Neural crest cell (in vitro differentiated cells): ENCODE measurements at regions not wholly inside any gene's neighbourhood (a gene's known extent, or its start where the extent isn't known, plus 50 kb on each side); places are given as distances from the start of the nearest gene placed in this dataset.

Experiments
- DNase-seq: peaks from one replicate; pipeline ENCODE4 v3.0.0; 2021; ENCODE audit warnings: low read depth, mixed read lengths, low spot score
- H3K27ac Mint-ChIP-seq: one replicate; pipeline ENCODE4 v1.8.0; 2021; ENCODE audit warnings: mild to moderate bottlenecking, mixed read lengths; ENCODE audit not compliant: unreplicated experiment
- H3K27me3 Mint-ChIP-seq: 2 replicates; pipeline ENCODE4 v1.8.0; 2021; ENCODE audit warnings: low read depth, mild to moderate bottlenecking, mixed read lengths
- H3K36me3 Mint-ChIP-seq: 2 replicates; pipeline ENCODE4 v1.8.0; 2021; ENCODE audit warnings: low read depth, mild to moderate bottlenecking, mixed read lengths
- H3K4me1 Mint-ChIP-seq: 2 replicates; pipeline ENCODE4 v1.8.0; 2021; ENCODE audit warnings: mixed read lengths
- H3K4me3 Mint-ChIP-seq: one replicate; pipeline ENCODE4 v1.8.0; 2021; ENCODE audit warnings: mild to moderate bottlenecking, mixed read lengths
- H3K9me3 Mint-ChIP-seq: 2 replicates; pipeline ENCODE4 v1.8.0; 2021; ENCODE audit warnings: mixed read lengths
- TF ChIP-seq, protein P1 (sequence below): fragments of 200-600 bp; sonication (generic); conservative IDR thresholded peaks from 2 replicates; pipeline ENCODE4 v1.5.0; 2021; ENCODE audit warnings: antibody characterized with exemption, mild to moderate bottlenecking

DNA sequence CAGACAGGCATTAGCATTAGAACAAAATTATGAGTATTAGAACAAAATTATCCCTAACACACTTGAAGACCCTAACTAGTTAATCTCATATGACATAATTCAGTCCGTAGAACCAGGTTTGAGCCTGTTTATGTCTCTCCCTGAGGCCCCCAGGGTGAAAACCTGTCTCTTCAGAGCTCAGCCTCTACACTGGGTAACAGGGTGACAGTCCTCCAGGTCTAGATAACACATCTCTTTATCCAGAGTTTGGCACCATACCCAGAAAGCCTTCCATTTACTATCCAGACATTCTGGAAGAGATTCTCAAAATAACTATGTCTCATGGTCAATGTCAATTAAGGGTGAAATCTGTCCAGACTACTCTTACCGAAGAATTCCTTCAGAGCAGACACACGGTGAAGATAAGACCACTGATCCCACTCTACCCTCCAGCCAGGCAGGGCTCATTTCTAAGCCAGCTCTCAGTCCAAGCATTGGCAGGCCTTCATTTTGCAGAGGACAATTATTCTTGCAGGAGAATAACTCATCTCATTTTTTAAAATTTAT, 1195.3 kb downstream of the EFNB2 start:
- H3K4me3 Mint-ChIP-seq, result no peak overlapping the region
- H3K4me1 Mint-ChIP-seq, result no peaks in the 10 kb centered on the region
- no peak overlapping the region for H3K27ac Mint-ChIP-seq
- H3K36me3 Mint-ChIP-seq, result peaks cover 2% of the 10 kb centered on the region
- TF ChIP-seq, protein P1, sequence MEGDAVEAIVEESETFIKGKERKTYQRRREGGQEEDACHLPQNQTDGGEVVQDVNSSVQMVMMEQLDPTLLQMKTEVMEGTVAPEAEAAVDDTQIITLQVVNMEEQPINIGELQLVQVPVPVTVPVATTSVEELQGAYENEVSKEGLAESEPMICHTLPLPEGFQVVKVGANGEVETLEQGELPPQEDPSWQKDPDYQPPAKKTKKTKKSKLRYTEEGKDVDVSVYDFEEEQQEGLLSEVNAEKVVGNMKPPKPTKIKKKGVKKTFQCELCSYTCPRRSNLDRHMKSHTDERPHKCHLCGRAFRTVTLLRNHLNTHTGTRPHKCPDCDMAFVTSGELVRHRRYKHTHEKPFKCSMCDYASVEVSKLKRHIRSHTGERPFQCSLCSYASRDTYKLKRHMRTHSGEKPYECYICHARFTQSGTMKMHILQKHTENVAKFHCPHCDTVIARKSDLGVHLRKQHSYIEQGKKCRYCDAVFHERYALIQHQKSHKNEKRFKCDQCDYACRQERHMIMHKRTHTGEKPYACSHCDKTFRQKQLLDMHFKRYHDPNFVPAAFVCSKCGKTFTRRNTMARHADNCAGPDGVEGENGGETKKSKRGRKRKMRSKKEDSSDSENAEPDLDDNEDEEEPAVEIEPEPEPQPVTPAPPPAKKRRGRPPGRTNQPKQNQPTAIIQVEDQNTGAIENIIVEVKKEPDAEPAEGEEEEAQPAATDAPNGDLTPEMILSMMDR, result no peak
- peaks cover 10% of the 10 kb centered on the region for H3K9me3 Mint-ChIP-seq
- no peak for DNase-seq
- H3K27me3 Mint-ChIP-seq, result no peaks in the 10 kb centered on the region

DNA sequence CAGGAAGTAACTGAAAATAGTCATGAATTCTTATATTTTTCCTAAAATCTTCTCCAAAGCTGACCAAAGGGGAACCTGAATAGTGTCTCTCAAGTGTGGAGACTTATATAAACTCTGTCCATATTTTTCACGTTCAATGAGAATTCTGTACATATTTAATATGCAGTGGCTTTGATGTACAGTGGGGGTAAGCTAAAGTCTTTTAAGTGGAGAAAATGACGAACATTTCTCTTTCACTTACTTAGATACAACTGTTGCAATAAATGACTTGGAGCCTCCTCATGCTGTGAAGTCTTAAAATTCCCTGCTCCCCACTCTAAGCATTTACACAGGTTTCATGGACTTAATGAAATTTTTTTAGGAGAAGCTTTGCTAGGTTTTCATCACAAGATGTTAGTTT, 1196.7 kb downstream of the EFNB2 start:
- DNase-seq, result no peak
- Mint-ChIP-seq H3K27ac (no peak overlapping the region), H3K4me3 (no peak overlapping the region), H3K27me3 (no peaks in the 10 kb centered on the region), H3K36me3 (peaks cover 2% of the 10 kb centered on the region), H3K4me1 (peaks cover 7% of the 10 kb centered on the region), H3K9me3 (peaks cover 10% of the 10 kb centered on the region)
- TF ChIP-seq, protein P1, result no peak

DNA sequence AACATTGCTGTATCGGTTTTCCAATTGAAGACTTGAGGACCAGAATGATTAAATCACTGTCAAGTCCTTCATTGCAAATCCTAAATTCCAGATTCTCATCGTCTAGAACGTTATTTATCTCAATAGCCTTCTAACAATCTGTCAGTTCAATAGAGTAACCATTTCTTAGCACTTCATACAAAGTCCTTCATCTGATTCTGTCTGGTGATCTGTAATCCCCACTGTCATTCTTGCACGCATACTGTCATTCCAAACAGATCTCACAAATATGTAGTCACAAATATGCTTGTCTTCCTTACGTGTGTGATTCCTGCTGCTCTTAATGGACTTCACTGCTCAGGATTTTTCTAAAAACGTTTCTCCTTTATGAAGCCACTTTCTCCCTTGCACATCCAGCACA, 1197.5 kb downstream of the EFNB2 start:
- H3K27me3 Mint-ChIP-seq, result no peaks in the 10 kb centered on the region
- H3K4me1 Mint-ChIP-seq, result peaks cover 12% of the 10 kb centered on the region
- no peak overlapping the region for H3K27ac Mint-ChIP-seq

DNA sequence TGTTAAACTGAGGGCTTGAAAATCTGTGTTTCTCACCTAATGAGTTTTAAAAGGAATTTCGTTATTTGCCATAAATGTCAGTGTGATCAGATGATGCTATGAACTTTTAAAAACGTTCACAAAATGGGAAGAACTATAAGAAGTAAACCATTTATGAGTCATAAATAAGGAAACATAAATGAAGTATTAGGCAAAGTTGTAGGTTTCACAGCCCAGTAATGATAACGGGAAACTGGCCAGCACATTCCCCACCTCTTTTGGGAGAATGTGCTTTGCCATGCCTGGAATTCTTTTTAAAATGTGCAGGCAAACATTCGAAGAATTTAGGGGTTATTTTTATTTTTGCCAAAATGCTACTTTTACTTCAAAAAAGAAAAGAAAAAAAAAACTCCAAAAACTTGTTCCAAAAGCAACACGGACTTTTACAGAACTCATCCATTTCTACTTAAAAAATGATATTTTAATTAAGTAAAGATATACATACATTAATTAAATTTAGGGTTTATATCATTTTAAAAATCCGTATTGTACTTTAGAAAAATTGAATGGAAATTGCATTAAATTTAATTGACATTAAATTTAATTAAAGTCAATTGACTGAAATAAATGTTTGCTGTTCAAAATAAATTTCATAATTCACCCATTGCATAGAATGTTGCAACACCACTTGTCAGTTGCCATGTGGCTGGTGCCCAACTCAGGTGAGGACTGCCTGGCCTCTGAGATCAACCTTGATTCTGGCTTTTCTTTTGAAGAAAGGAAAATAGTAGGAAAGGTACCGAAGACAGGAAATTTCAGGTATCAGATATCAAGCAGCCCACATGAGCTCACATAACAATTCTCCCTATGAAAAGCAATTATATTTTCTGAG, 1198.5 kb downstream of the EFNB2 start:
- peaks cover 12% of the 10 kb centered on the region for H3K4me1 Mint-ChIP-seq
- no peak for DNase-seq
- peaks cover 2% of the 10 kb centered on the region for H3K36me3 Mint-ChIP-seq
- peaks cover 4% of the 10 kb centered on the region for H3K9me3 Mint-ChIP-seq
- H3K27me3 Mint-ChIP-seq, result no peaks in the 10 kb centered on the region
- TF ChIP-seq, protein P1, result no peak
- H3K4me3 Mint-ChIP-seq, result no peak overlapping the region
- no peak overlapping the region for H3K27ac Mint-ChIP-seq

More for the DNA sequence above, 1197.5 kb downstream of the EFNB2 start:
- no peak for DNase-seq
- Mint-ChIP-seq H3K9me3 (peaks cover 10% of the 10 kb centered on the region), H3K4me3 (no peak overlapping the region), H3K36me3 (peaks cover 2% of the 10 kb centered on the region)
- TF ChIP-seq, protein P1, result no peak

DNA sequence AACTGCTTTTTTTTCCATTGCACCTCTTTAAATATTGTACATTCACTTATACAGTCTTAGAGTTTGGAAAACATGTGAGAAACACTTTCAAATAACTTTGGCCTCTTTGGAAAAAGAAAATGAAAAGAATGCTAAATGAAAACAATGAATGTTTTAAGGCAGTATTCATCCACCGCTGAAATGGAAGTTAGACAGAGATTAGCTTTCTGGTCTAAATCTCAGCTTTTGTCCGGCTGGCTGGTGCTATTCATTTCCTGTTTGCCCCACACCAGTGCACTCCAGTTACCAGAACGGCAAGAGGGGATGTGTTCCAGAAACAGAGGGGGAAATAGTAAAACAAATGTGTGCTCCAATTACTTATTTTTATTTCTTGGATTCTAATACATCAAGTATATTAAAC, 1201.3 kb downstream of the EFNB2 start:
- DNase-seq, result no peak
- peaks cover 8% of the 10 kb centered on the region for H3K9me3 Mint-ChIP-seq
- H3K27ac Mint-ChIP-seq, result no peak overlapping the region
- H3K4me3 Mint-ChIP-seq, result no peak overlapping the region
- no peaks in the 10 kb centered on the region for H3K27me3 Mint-ChIP-seq
- TF ChIP-seq, protein P1, result no peak
- H3K36me3 Mint-ChIP-seq, result peaks cover 5% of the 10 kb centered on the region
- peaks cover 12% of the 10 kb centered on the region for H3K4me1 Mint-ChIP-seq
